Stimulated activated CD4-positive, alpha-beta T cell treated with anti-CD3 and anti-CD28 coated beads, Interleukin-2, amount 100 ng/mL, for 48 hours (primary cell): ENCODE measurements at regions not wholly inside any gene's neighbourhood (a gene's known extent, or its start where the extent isn't known, plus 50 kb on each side); places are given as distances from the start of the nearest gene placed in this dataset.

Experiments
- DNase-seq, 2 donors: peaks; one replicate each; pipeline ENCODE4 v3.0.0-alpha.2; 2020

GRCh38 chr1:199954699-199955098 is 72.8 kb upstream of the NR5A2 start:
- no peak for DNase-seq

- DNase-seq, result no peak
Observed at GRCh38 chr1:199955235-199955634, 72.3 kb upstream of the NR5A2 start.

- DNase-seq, result no peak
Observed at GRCh38 chr1:199956005-199956404, 71.5 kb upstream of the NR5A2 start.

- DNase-seq, result no peak
Observed at GRCh38 chr1:199959033-199959774, 68.3 kb upstream of the NR5A2 start.

- no peak for DNase-seq
Observed at GRCh38 chr1:199959775-199960110, 67.8 kb upstream of the NR5A2 start.

- no peak for DNase-seq
Observed at GRCh38 chr1:199970125-199970524, 57.4 kb upstream of the NR5A2 start.

- no peak for DNase-seq
Observed at GRCh38 chr1:199976496-199977144, 50.9 kb upstream of the NR5A2 start.
